B cell (primary cell): ENCODE measurements at regions not wholly inside any gene's neighbourhood (a gene's known extent, or its start where the extent isn't known, plus 50 kb on each side); places are given as distances from the start of the nearest gene placed in this dataset.

Source experiments
- ATAC-seq: fragments of 200-7000 bp; cut with Tn5 transposase; one replicate; pipeline ENCODE4 v1.10.0; 2021; ENCODE audit warnings: low read depth, mild to moderate bottlenecking, moderate number of reproducible peaks, moderate library complexity
- CTCF ChIA-PET: fragments of 350-600 bp; sonication (Branson Sonifier 250); formaldehyde crosslinking; loops from one replicate; lab custom pipeline; 2021; ENCODE audit warnings: antibody characterized with exemption, inconsistent platforms; lab: Charles Lee
- POLR2A ChIA-PET: fragments of 350-600 bp; sonication (Branson Sonifier 250); formaldehyde crosslinking; loops from one replicate; lab custom pipeline; 2021; ENCODE audit warnings: antibody characterized with exemption; lab: Charles Lee
- DNase-seq: peaks from one replicate; pipeline ENCODE4 v3.0.0; 2013
- H2AFZ ChIP-seq: 2 replicates; pipeline ENCODE4 v1.6.1; 2012; ENCODE audit warnings: mild to moderate bottlenecking, low read depth, low read length; ENCODE audit not compliant: insufficient read depth, poor library complexity, severe bottlenecking
- H3K27ac ChIP-seq, 2 donors: 1 replicate in 1 of 2; 2 replicates in 1 of 2; pipeline ENCODE4 v1.5.1; 2012 to 2013; ENCODE audit warnings: low read length in 2 of 2, mild to moderate bottlenecking in 2 of 2, moderate library complexity in 1 of 2
- H3K27me3 ChIP-seq, 4 experiments: fragments of 200-600 bp in 1 of 4; sonication (generic) in 1 of 4; replicated peaks in 1 of 4; 1 replicate in 2 of 4; 2 replicates in 2 of 4; pipeline versions ENCODE4 v1.6.1 to v1.7.0; 2013 to 2016; ENCODE audit warnings: low read length in 3 of 4, mild to moderate bottlenecking in 2 of 4, mixed read lengths in 1 of 4, moderate library complexity in 1 of 4; ENCODE audit not compliant: insufficient read depth in 4 of 4, control insufficient read depth in 3 of 4; ENCODE audit errors: control extremely low read depth in 1 of 4
- H3K36me3 ChIP-seq, 2 experiments: replicated peaks in 1 of 2; 1 replicate in 1 of 2; 2 replicates in 1 of 2; pipeline versions ENCODE4 v1.6.1 to v1.7.1; 2013; ENCODE audit warnings: low read length in 1 of 2; ENCODE audit not compliant: insufficient read depth in 2 of 2, control insufficient read depth in 1 of 2; ENCODE audit errors: control extremely low read depth in 1 of 2, extremely low read depth in 1 of 2
- H3K4me1 ChIP-seq, 2 donors: fragments of 200-600 bp in 1 of 2; sonication (generic) in 1 of 2; 1 replicate in 1 of 2; 2 replicates in 1 of 2; pipeline versions ENCODE4 v1.5.1 to v1.6.1; 2013 to 2017; ENCODE audit warnings: low read length in 2 of 2; ENCODE audit not compliant: control insufficient read depth in 2 of 2, insufficient read depth in 2 of 2
- H3K4me2 ChIP-seq: replicated peaks from 2 replicates; pipeline ENCODE3; 2012; ENCODE audit warnings: mild to moderate bottlenecking, low read depth, low read length; ENCODE audit not compliant: poor library complexity, severe bottlenecking
- H3K4me3 ChIP-seq, 5 experiments: fragments of 200-600 bp in 1 of 5; sonication (generic) in 1 of 5; 1 replicate in 3 of 5; 2 replicates in 2 of 5; pipeline versions ENCODE4 v1.5.1 to v1.7.0; 2011 to 2016; ENCODE audit warnings: low read length in 4 of 5, mild to moderate bottlenecking in 4 of 5, low read depth in 2 of 5, control low read depth in 1 of 5, moderate library complexity in 1 of 5; ENCODE audit not compliant: insufficient read depth in 1 of 5; ENCODE audit errors: control extremely low read depth in 1 of 5, extremely low read depth in 1 of 5
- H3K79me2 ChIP-seq: fragments of 200-600 bp; sonication (generic); one replicate; pipeline ENCODE4 v1.6.0; 2016; ENCODE audit warnings: low read length; ENCODE audit not compliant: control insufficient read depth, insufficient read depth
- H3K9ac ChIP-seq: fragments of 200-600 bp; sonication (generic); 2 replicates; pipeline ENCODE4 v1.6.1; 2017; ENCODE audit warnings: mild to moderate bottlenecking, low read length, moderate library complexity
- H3K9me3 ChIP-seq, 3 donors: one replicate each; pipeline versions ENCODE4 v1.6.1 to v1.7.1; 2013; ENCODE audit warnings: low read length in 2 of 3; ENCODE audit not compliant: control insufficient read depth in 2 of 3, insufficient read depth in 1 of 3; ENCODE audit errors: control extremely low read depth in 1 of 3
- H4K20me1 ChIP-seq: 2 replicates; pipeline ENCODE4 v1.6.0; 2012; ENCODE audit warnings: mild to moderate bottlenecking, low read length; ENCODE audit not compliant: insufficient read depth, control insufficient read depth, poor library complexity, severe bottlenecking
- H3K27ac Mint-ChIP-seq: one replicate; pipeline ENCODE4 v1.8.0; 2021; ENCODE audit warnings: mixed read lengths
- H3K27me3 Mint-ChIP-seq: one replicate; pipeline ENCODE4 v1.8.0; 2021; ENCODE audit warnings: mixed read lengths
- H3K4me1 Mint-ChIP-seq: one replicate; pipeline ENCODE4 v1.8.0; 2021; ENCODE audit warnings: mixed read lengths
- H3K4me3 Mint-ChIP-seq: one replicate; pipeline ENCODE4 v1.8.0; 2021; ENCODE audit warnings: mixed read lengths
- H3K9me3 Mint-ChIP-seq: one replicate; pipeline ENCODE4 v1.8.0; 2022; ENCODE audit warnings: mixed read lengths; ENCODE audit not compliant: insufficient read depth
- EZH2 ChIP-seq: IDR thresholded peaks from 2 replicates; pipeline ENCODE4 v1.6.1; 2012; ENCODE audit warnings: borderline replicate concordance, low read depth, mild to moderate bottlenecking, moderate library complexity, low read length; ENCODE audit not compliant: insufficient read depth, poor library complexity, severe bottlenecking
- WGBS: methylation state at CpG from one replicate; pipeline ENCODE4 v1.1.5; 2013; ENCODE audit warnings: missing lambda C conversion rate; ENCODE audit not compliant: insufficient coverage; 5-methylcytosine and 5-hydroxymethylcytosine counted together
- intact Hi-C: fragments of 100-400 bp; cut with micrococcal nuclease; formaldehyde crosslinking; loops from one replicate; pipeline ENCODE4 v1.10.0; 2022
- TF ChIP-seq, protein P1 (sequence below): fragments of 200-600 bp; IDR thresholded peaks from one replicate; pipeline ENCODE4 v1.8.0; 2022; ENCODE audit warnings: antibody characterized with exemption, mild to moderate bottlenecking

- ChIA-PET CTCF (no interaction called here), POLR2A (no interaction called here)
- Mint-ChIP-seq H3K9me3 (peaks cover 3% of the 10 kb centered on the region), H3K4me3 (no peak overlapping the region), H3K4me1 (no peaks in the 10 kb centered on the region), H3K27ac (no peak overlapping the region), H3K27me3 (no peaks in the 10 kb centered on the region)
- DNase-seq (no peak), ATAC-seq (no peak)
- Histone ChIP-seq H3K9me3 (peaks cover 0 to 3% (median 0%) of the 10 kb centered on the region in 3 donors), H3K9ac (no peak overlapping the region), H3K36me3 (no peaks in the 10 kb centered on the region), H3K27ac (no peak overlapping the region), H4K20me1 (no peaks in the 10 kb centered on the region), H3K4me3 (no peak overlapping the region), H2AFZ (no peak overlapping the region), H3K4me2 (no peak overlapping the region), H3K79me2 (no peaks in the 10 kb centered on the region), H3K27me3 (no peaks in the 10 kb centered on the region), H3K4me1 (no peaks in the 10 kb centered on the region)
- WGBS, result 100% methylated on average over 1 of the region's 2 CpGs
- intact Hi-C loops, result no loop called here
- no peak for TF ChIP-seq EZH2
- TF ChIP-seq, protein P1, sequence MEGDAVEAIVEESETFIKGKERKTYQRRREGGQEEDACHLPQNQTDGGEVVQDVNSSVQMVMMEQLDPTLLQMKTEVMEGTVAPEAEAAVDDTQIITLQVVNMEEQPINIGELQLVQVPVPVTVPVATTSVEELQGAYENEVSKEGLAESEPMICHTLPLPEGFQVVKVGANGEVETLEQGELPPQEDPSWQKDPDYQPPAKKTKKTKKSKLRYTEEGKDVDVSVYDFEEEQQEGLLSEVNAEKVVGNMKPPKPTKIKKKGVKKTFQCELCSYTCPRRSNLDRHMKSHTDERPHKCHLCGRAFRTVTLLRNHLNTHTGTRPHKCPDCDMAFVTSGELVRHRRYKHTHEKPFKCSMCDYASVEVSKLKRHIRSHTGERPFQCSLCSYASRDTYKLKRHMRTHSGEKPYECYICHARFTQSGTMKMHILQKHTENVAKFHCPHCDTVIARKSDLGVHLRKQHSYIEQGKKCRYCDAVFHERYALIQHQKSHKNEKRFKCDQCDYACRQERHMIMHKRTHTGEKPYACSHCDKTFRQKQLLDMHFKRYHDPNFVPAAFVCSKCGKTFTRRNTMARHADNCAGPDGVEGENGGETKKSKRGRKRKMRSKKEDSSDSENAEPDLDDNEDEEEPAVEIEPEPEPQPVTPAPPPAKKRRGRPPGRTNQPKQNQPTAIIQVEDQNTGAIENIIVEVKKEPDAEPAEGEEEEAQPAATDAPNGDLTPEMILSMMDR, result no peak
Observed at GRCh38 chr6:23395381-23395780, 730.6 kb upstream of the NRSN1 start.

GRCh38 chr6:23396949-23397348 is 729.1 kb upstream of the NRSN1 start:
- Mint-ChIP-seq H3K27ac (no peak overlapping the region), H3K27me3 (no peaks in the 10 kb centered on the region), H3K4me1 (no peaks in the 10 kb centered on the region), H3K9me3 (no peaks in the 10 kb centered on the region), H3K4me3 (no peak overlapping the region)
- H4K20me1 ChIP-seq, result no peaks in the 10 kb centered on the region
- H3K27ac ChIP-seq, result no peak overlapping the region
- intact Hi-C loops, result no loop called here
- H3K4me1 ChIP-seq, result no peaks in the 10 kb centered on the region
- H3K4me2 ChIP-seq, result no peak overlapping the region
- no peak overlapping the region for H2AFZ ChIP-seq
- no peaks in the 10 kb centered on the region for H3K79me2 ChIP-seq
- WGBS, result no CpG with 5 or more reads among the region's 3 CpGs
- TF ChIP-seq EZH2, result no peak
- TF ChIP-seq, protein P1, result no peak
- H3K36me3 ChIP-seq, result no peaks in the 10 kb centered on the region
- H3K4me3 ChIP-seq, result no peak overlapping the region
- H3K9me3 ChIP-seq, result no peaks in the 10 kb centered on the region
- H3K27me3 ChIP-seq, result no peaks in the 10 kb centered on the region
- CTCF ChIA-PET, result no interaction called here
- POLR2A ChIA-PET, result no interaction called here
- H3K9ac ChIP-seq, result no peak overlapping the region
- ATAC-seq, result no peak
- no peak for DNase-seq
